Gastroesophageal sphincter (tissue), 3 donors: ENCODE measurements at regions not wholly inside any gene's neighbourhood (a gene's known extent, or its start where the extent isn't known, plus 50 kb on each side); places are given as distances from the start of the nearest gene placed in this dataset.

Source experiments
- CTCF ChIP-seq, 4 experiments: fragments of 200-600 bp in 2 of 4; fragments of 450-650 bp in 2 of 4; sonication (generic) in 1 of 4; IDR thresholded peaks; one replicate each; pipeline ENCODE4 v1.5.1; 2017 to 2019; ENCODE audit warnings: antibody characterized with exemption in 4 of 4, mild to moderate bottlenecking in 2 of 4, moderate library complexity in 2 of 4
- POLR2A ChIP-seq, 2 donors: fragments of 450-650 bp; IDR thresholded peaks; one replicate each; pipeline ENCODE4 v1.6.1; 2017; ENCODE audit warnings: antibody characterized with exemption in 2 of 2, mild to moderate bottlenecking in 2 of 2, moderate library complexity in 1 of 2

- TF ChIP-seq CTCF (IDR thresholded peaks at IDR 0.05) (no peak), POLR2A (IDR thresholded peaks at IDR 0.05) (no peak)
Observed at GRCh38 chr16:22692034-22692433, 121.9 kb upstream of the HS3ST2 start.
